ENCODE measurements at regions not wholly inside any gene's neighbourhood (a gene's known extent, or its start where the extent isn't known, plus 50 kb on each side); places are given as distances from the start of the nearest gene placed in this dataset.

GRCh38 chr4:23291139-23291538 is 598.4 kb downstream of the GBA3 start:
- TF ChIP-seq POLR2AphosphoS5 (IDR thresholded peaks at IDR 0.05) (no peak), EP300 (IDR thresholded peaks at IDR 0.05) (no peak), POLR2A (IDR thresholded peaks at IDR 0.05; ENCODE audit: low read depth) (no peak)
- TF ChIP-seq, protein P1, sequence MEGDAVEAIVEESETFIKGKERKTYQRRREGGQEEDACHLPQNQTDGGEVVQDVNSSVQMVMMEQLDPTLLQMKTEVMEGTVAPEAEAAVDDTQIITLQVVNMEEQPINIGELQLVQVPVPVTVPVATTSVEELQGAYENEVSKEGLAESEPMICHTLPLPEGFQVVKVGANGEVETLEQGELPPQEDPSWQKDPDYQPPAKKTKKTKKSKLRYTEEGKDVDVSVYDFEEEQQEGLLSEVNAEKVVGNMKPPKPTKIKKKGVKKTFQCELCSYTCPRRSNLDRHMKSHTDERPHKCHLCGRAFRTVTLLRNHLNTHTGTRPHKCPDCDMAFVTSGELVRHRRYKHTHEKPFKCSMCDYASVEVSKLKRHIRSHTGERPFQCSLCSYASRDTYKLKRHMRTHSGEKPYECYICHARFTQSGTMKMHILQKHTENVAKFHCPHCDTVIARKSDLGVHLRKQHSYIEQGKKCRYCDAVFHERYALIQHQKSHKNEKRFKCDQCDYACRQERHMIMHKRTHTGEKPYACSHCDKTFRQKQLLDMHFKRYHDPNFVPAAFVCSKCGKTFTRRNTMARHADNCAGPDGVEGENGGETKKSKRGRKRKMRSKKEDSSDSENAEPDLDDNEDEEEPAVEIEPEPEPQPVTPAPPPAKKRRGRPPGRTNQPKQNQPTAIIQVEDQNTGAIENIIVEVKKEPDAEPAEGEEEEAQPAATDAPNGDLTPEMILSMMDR (IDR thresholded peaks at IDR 0.05) = no peak

Measured in esophagus muscularis mucosa (tissue), 4 donors.